K562 (cell line): ENCODE measurements at regions not wholly inside any gene's neighbourhood (a gene's known extent, or its start where the extent isn't known, plus 50 kb on each side); places are given as distances from the start of the nearest gene placed in this dataset.

Source experiments
- ATAC-seq: fragments of 200-7000 bp; cut with Tn5 transposase; 3 replicates; pipeline ENCODE4 v1.9.1; 2020; ENCODE audit warnings: moderate library complexity
- BruUV-seq: library from RNA; stranded (reverse); fragments of 400-500 nt; replicated peaks from 2 replicates; lab custom pipeline; 2021; lab: Mats Ljungman, UMichigan
- CTCF ChIA-PET: fragments of 300-600 bp; formaldehyde crosslinking; extraction: SDS; loops from one replicate; lab custom pipeline; 2021; ENCODE audit warnings: low intra/inter-chr PET ratio; lab: Yijun Ruan, JAX
- POLR2A ChIA-PET: fragments of 300-600, 350-650 bp; sonication (Branson Sonifier 250); formaldehyde crosslinking; extraction: SDS; loops from one replicate; lab custom pipeline; 2021; ENCODE audit warnings: antibody characterized with exemption, inconsistent platforms; lab: Yijun Ruan, JAX
- DNase-seq, 4 experiments: peaks; one replicate each; pipeline versions ENCODE4 v3.0.0 to v3.0.0-alpha.2; 2011 to 2018; ENCODE audit warnings: low spot score in 3 of 4, mixed read lengths in 3 of 4; ENCODE audit errors: extremely low read depth in 1 of 4
- FAIRE-seq: peaks from 2 replicates; lab custom pipeline; 2011; peaks lifted over from hg19 to GRCh38; lab: Jason Lieb, UNC
- H2AFZ ChIP-seq: 2 replicates; pipeline ENCODE4 v1.6.0; 2011; ENCODE audit warnings: low read depth, low read length, control low read depth, inconsistent platforms
- H3K27ac ChIP-seq: fragments of 200-600 bp; 3 replicates; pipeline ENCODE4 v1.8.0; 2011; ENCODE audit warnings: low read depth, mild to moderate bottlenecking, control low read depth, inconsistent platforms, low read length, moderate library complexity, mixed read lengths; ENCODE audit errors: extremely low read depth
- H3K27me3 ChIP-seq, 2 experiments: fragments of 300-600 bp in 1 of 2; 2 replicates in 1 of 2; 3 replicates in 1 of 2; pipeline versions ENCODE4 v1.6.0 to v1.8.0; 2011; ENCODE audit warnings: inconsistent platforms in 2 of 2, low read length in 2 of 2, mild to moderate bottlenecking in 1 of 2, mixed read lengths in 1 of 2, moderate library complexity in 1 of 2; ENCODE audit not compliant: control insufficient read depth in 2 of 2, insufficient read depth in 2 of 2
- H3K36me3 ChIP-seq: fragments of 300-600 bp; 3 replicates; pipeline ENCODE4 v1.8.0; 2011; ENCODE audit warnings: mild to moderate bottlenecking, low read length, inconsistent platforms; ENCODE audit not compliant: control insufficient read depth, insufficient read depth
- H3K4me1 ChIP-seq, 2 experiments: fragments of 200-600 bp in 1 of 2; replicated peaks in 1 of 2; 2 replicates in 1 of 2; 3 replicates in 1 of 2; pipeline versions ENCODE4 v1.5.1 to v1.8.0; 2011; ENCODE audit warnings: inconsistent platforms in 2 of 2, low read length in 2 of 2, mild to moderate bottlenecking in 1 of 2, mixed read lengths in 1 of 2, moderate library complexity in 1 of 2; ENCODE audit not compliant: control insufficient read depth in 2 of 2, insufficient read depth in 2 of 2
- H3K4me2 ChIP-seq: 2 replicates; pipeline ENCODE4 v1.6.1; 2011; ENCODE audit warnings: low read length, control low read depth, inconsistent platforms, mixed read lengths; ENCODE audit not compliant: insufficient read depth
- H3K4me3 ChIP-seq: fragments of 200-600 bp; sonication (generic), shearing (Covaris generic); 2 replicates; pipeline ENCODE4 v1.5.1; 2016; ENCODE audit warnings: control low read depth, inconsistent platforms
- H3K79me2 ChIP-seq: fragments of 200-600 bp; 3 replicates; pipeline ENCODE4 v1.8.0; 2011; ENCODE audit warnings: low read length, inconsistent platforms; ENCODE audit not compliant: control insufficient read depth, insufficient read depth
- H3K9ac ChIP-seq, 2 experiments: 2 replicates each; pipeline versions ENCODE4 v1.6.0 to v1.6.1; 2011; ENCODE audit warnings: low read depth in 2 of 2, low read length in 2 of 2, control low read depth in 1 of 2, inconsistent platforms in 1 of 2, mild to moderate bottlenecking in 1 of 2, mixed read lengths in 1 of 2; ENCODE audit not compliant: insufficient read depth in 1 of 2
- H3K9me1 ChIP-seq: one replicate; pipeline ENCODE4 v1.6.0; 2011; ENCODE audit warnings: inconsistent platforms, mild to moderate bottlenecking, low read length, moderate library complexity; ENCODE audit not compliant: control insufficient read depth, insufficient read depth
- H3K9me3 ChIP-seq: replicated peaks from 2 replicates; pipeline ENCODE4 v1.5.1; 2011; ENCODE audit warnings: low read depth, low read length, inconsistent platforms; ENCODE audit not compliant: control insufficient read depth, insufficient read depth
- H4K20me1 ChIP-seq: replicated peaks from 2 replicates; pipeline ENCODE4 v1.6.1; 2011; ENCODE audit warnings: low read length, inconsistent platforms, mixed read lengths; ENCODE audit not compliant: control insufficient read depth, insufficient read depth
- ATF7 ChIP-seq: fragments of 450-650 bp; IDR thresholded peaks from 2 replicates; pipeline ENCODE4 v1.7.1; 2014; ENCODE audit warnings: mild to moderate bottlenecking, moderate library complexity
- EP400 ChIP-seq: fragments of 450-650 bp; IDR thresholded peaks from 2 replicates; pipeline ENCODE4 v1.6.1; 2017; ENCODE audit warnings: antibody characterized with exemption, mild to moderate bottlenecking, moderate library complexity
- ESRRB ChIP-seq: fragments of 250-450 bp; sonication (Bioruptor Pico); IDR thresholded peaks from 2 replicates; pipeline ENCODE4 v1.5.0; 2020; ENCODE audit warnings: mild to moderate bottlenecking, moderate library complexity, borderline replicate concordance
- NFE2 ChIP-seq: IDR thresholded peaks from 2 replicates; pipeline ENCODE4 v1.6.1; 2014; ENCODE audit warnings: antibody characterized with exemption, low read depth
- SIN3B ChIP-seq: fragments of 450-650 bp; IDR thresholded peaks from 2 replicates; pipeline ENCODE4 v1.6.1; 2017; ENCODE audit warnings: low read depth, mild to moderate bottlenecking, moderate library complexity
- SMARCA4 ChIP-seq: fragments of 450-650 bp; IDR thresholded peaks from 2 replicates; pipeline ENCODE4 v1.6.1; 2016
- ZBTB8A ChIP-seq: fragments of 450-650 bp; IDR thresholded peaks from 2 replicates; pipeline ENCODE4 v1.6.1; 2018; ENCODE audit warnings: mild to moderate bottlenecking, moderate library complexity; ENCODE audit not compliant: partially characterized antibody
- WGBS: fragments of 100-300 bp; shearing (Covaris generic); methylation state at CpG from one replicate; pipeline ENCODE4 v1.1.6; 2016; ENCODE audit warnings: low coverage, mixed read lengths; ENCODE audit not compliant: insufficient coverage; ENCODE audit errors: missing lambda C conversion rate; 5-methylcytosine and 5-hydroxymethylcytosine counted together
- in situ Hi-C: fragments of 300-500 bp; cut with MboI; formaldehyde crosslinking; loops from 4 replicates; pipeline ENCODE4 v1.15.0; 2018; ENCODE audit warnings: inconsistent platforms, mixed read lengths
- intact Hi-C: fragments of 100-400 bp; cut with micrococcal nuclease; formaldehyde crosslinking; loops from 2 replicates; pipeline ENCODE4 v1.14.2; 2022
- TF ChIP-seq, protein P1 (sequence below): sonication (generic); formaldehyde crosslinking; IDR thresholded peaks from 2 replicates; pipeline ENCODE4 v1.8.1; 2023; ENCODE audit warnings: mild to moderate bottlenecking, missing genetic modification reagents
- TF ChIP-seq, protein P2 (sequence below): fragments of 450-650 bp; formaldehyde crosslinking; IDR thresholded peaks from 2 replicates; pipeline ENCODE4 v1.4.0; 2020; ENCODE audit warnings: mild to moderate bottlenecking, mixed read lengths
- TF ChIP-seq, protein P3 (sequence below): fragments of 250-450 bp; sonication (Bioruptor Pico); IDR thresholded peaks from 2 replicates; pipeline ENCODE4 v1.5.0; 2021; ENCODE audit warnings: mild to moderate bottlenecking, borderline replicate concordance
- TF ChIP-seq, protein P4 (sequence below): fragments of 250-450 bp; sonication (Bioruptor Pico); IDR thresholded peaks from 2 replicates; pipeline ENCODE4 v1.4.0; 2020; ENCODE audit warnings: mild to moderate bottlenecking, moderate library complexity

DNA sequence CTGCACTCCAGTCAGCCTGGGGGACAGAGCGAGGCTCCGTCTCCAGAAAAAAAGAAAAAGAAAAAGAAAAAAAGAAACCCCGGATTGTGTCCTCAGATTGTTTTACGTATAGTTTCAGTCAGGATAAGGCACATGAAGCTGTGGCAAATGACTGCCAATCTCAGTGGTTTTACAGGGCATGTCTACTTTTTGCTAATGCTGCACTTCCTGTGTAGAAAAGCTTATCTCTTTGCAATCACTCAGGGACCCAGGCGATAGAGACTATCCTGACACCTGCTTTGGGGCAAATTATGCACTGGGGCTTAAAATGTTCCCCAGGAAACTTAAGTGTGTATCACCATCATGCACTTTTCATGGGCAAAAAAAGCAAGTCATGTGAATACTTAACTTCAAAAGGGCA, 103.7 kb upstream of the MEIS1 start (continued):
- TF ChIP-seq, protein P1, sequence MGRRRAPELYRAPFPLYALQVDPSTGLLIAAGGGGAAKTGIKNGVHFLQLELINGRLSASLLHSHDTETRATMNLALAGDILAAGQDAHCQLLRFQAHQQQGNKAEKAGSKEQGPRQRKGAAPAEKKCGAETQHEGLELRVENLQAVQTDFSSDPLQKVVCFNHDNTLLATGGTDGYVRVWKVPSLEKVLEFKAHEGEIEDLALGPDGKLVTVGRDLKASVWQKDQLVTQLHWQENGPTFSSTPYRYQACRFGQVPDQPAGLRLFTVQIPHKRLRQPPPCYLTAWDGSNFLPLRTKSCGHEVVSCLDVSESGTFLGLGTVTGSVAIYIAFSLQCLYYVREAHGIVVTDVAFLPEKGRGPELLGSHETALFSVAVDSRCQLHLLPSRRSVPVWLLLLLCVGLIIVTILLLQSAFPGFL (CRISPR knock-in tag), result no peak
- TF ChIP-seq ESRRB (CRISPR knock-in tag) (no peak), NFE2 (no peak)
- TF ChIP-seq, protein P2, sequence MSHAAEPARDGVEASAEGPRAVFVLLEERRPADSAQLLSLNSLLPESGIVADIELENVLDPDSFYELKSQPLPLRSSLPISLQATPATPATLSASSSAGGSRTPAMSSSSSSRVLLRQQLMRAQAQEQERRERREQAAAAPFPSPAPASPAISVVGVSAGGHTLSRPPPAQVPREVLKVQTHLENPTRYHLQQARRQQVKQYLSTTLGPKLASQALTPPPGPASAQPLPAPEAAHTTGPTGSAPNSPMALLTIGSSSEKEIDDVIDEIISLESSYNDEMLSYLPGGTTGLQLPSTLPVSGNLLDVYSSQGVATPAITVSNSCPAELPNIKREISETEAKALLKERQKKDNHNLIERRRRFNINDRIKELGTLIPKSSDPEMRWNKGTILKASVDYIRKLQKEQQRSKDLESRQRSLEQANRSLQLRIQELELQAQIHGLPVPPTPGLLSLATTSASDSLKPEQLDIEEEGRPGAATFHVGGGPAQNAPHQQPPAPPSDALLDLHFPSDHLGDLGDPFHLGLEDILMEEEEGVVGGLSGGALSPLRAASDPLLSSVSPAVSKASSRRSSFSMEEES (CRISPR knock-in tag), result no peak

DNA sequence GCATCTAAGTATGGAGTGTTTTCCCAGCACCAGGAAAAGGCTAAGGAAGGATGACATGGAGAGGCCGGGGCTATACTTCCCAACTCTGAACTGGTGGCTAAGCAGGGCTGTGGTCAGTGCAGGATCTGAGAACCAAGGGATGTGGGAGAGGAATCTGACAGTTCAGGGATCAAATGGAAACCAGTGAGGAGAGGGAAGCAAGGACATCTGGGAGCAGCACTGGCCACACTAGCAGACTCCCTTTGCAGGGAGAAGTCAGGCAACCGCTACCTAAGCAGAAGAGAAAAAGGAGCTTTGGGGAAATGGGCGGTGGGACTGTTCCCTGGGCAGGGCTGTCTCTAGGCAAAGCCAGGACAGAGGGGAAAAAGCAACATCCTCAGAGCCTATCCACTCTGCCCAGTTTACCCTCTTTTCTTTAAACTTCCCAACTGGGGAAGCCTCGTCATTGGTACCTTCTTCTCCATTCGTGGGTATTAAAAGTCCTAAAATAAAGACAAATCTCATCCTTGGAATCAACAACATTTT, 105.8 kb upstream of the MEIS1 start:
- Histone ChIP-seq H3K79me2 (no peaks in the 10 kb centered on the region), H3K9ac (no peak overlapping the region), H3K4me3 (no peak overlapping the region), H4K20me1 (no peaks in the 10 kb centered on the region), H3K4me2 (no peak overlapping the region), H3K27me3 (peaks cover 9 to 20% of the 10 kb centered on the region in 2 experiments; a peak in 4 of 5 replicates), H2AFZ (no peak overlapping the region), H3K4me1 (no peaks in the 10 kb centered on the region), H3K27ac (no peak overlapping the region), H3K9me1 (no peaks in the 10 kb centered on the region), H3K9me3 (no peaks in the 10 kb centered on the region), H3K36me3 (no peaks in the 10 kb centered on the region)
- ChIA-PET POLR2A (interaction anchor here (0.6 to 0.7 kb wide), 2 partner anchors 10 to 249 kb away, joined by 3 read pairs; no protein-coding TSS in a partner anchor), CTCF (no interaction called here)
- no peak for FAIRE-seq
- ATAC-seq, result no peak
- WGBS, result 1% methylated on average over 5 of the region's 5 CpGs
- intact Hi-C loops (no loop called here), in situ Hi-C loops (no loop called here)
- DNase-seq, result no peak
- BruUV-seq, result no TSS peak
- TF ChIP-seq, protein P3, sequence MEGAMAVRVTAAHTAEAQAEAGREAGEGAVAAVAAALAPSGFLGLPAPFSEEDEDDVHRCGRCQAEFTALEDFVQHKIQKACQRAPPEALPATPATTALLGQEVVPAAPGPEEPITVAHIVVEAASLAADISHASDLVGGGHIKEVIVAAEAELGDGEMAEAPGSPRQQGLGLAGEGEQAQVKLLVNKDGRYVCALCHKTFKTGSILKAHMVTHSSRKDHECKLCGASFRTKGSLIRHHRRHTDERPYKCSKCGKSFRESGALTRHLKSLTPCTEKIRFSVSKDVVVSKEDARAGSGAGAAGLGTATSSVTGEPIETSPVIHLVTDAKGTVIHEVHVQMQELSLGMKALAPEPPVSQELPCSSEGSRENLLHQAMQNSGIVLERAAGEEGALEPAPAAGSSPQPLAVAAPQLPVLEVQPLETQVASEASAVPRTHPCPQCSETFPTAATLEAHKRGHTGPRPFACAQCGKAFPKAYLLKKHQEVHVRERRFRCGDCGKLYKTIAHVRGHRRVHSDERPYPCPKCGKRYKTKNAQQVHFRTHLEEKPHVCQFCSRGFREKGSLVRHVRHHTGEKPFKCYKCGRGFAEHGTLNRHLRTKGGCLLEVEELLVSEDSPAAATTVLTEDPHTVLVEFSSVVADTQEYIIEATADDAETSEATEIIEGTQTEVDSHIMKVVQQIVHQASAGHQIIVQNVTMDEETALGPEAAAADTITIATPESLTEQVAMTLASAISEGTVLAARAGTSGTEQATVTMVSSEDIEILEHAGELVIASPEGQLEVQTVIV (CRISPR knock-in tag), result no peak
- no peak for TF ChIP-seq ATF7
- TF ChIP-seq EP400, result no peak
- no peak for TF ChIP-seq ZBTB8A
- TF ChIP-seq SMARCA4, result no peak
- TF ChIP-seq, protein P4, sequence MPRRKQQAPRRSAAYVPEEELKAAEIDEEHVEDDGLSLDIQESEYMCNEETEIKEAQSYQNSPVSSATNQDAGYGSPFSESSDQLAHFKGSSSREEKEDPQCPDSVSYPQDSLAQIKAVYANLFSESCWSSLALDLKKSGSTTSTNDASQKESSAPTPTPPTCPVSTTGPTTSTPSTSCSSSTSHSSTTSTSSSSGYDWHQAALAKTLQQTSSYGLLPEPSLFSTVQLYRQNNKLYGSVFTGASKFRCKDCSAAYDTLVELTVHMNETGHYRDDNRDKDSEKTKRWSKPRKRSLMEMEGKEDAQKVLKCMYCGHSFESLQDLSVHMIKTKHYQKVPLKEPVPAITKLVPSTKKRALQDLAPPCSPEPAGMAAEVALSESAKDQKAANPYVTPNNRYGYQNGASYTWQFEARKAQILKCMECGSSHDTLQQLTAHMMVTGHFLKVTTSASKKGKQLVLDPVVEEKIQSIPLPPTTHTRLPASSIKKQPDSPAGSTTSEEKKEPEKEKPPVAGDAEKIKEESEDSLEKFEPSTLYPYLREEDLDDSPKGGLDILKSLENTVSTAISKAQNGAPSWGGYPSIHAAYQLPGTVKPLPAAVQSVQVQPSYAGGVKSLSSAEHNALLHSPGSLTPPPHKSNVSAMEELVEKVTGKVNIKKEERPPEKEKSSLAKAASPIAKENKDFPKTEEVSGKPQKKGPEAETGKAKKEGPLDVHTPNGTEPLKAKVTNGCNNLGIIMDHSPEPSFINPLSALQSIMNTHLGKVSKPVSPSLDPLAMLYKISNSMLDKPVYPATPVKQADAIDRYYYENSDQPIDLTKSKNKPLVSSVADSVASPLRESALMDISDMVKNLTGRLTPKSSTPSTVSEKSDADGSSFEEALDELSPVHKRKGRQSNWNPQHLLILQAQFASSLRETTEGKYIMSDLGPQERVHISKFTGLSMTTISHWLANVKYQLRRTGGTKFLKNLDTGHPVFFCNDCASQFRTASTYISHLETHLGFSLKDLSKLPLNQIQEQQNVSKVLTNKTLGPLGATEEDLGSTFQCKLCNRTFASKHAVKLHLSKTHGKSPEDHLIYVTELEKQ (CRISPR knock-in tag), result no peak
- no peak for TF ChIP-seq SIN3B
